Heart left ventricle (tissue), 16 donors: ENCODE measurements at regions not wholly inside any gene's neighbourhood (a gene's known extent, or its start where the extent isn't known, plus 50 kb on each side); places are given as distances from the start of the nearest gene placed in this dataset.
"Not testable (repeated sequence)": the region's sequence is repeated elsewhere in the genome, so short reads cannot be mapped to it uniquely, and the experiment has no call there.

Experiments used
- ATAC-seq, 4 donors: fragments of 200-7000 bp; cut with Tn5 transposase; one replicate each; pipeline ENCODE4 v1.9.1; 2020 to 2022; ENCODE audit warnings: moderate library complexity in 4 of 4, mild to moderate bottlenecking in 3 of 4, moderate number of reproducible peaks in 1 of 4
- DNase-seq, 5 donors: peaks; one replicate each; pipeline ENCODE4 v3.0.0-alpha.2; 2020
- H3K27ac ChIP-seq, 12 donors: fragments of 200-600 bp; sonication (generic) in 4 of 12; one replicate each; pipeline versions ENCODE4 v1.5.0 to v1.8.0; 2016 to 2022; ENCODE audit warnings: mild to moderate bottlenecking in 2 of 12
- H3K27me3 ChIP-seq, 9 donors: fragments of 200-600 bp; sonication (generic) in 2 of 9; one replicate each; pipeline versions ENCODE4 v1.5.1 to v1.8.0; 2016 to 2022; ENCODE audit warnings: mild to moderate bottlenecking in 3 of 9
- H3K36me3 ChIP-seq, 9 donors: fragments of 200-600 bp; sonication (generic) in 2 of 9; one replicate each; pipeline versions ENCODE4 v1.5.0 to v1.8.0; 2018 to 2022; ENCODE audit warnings: mild to moderate bottlenecking in 2 of 9
- H3K4me1 ChIP-seq, 12 donors: fragments of 200-600 bp; sonication (generic) in 4 of 12; one replicate each; pipeline versions ENCODE4 v1.5.0 to v1.8.0; 2016 to 2022; ENCODE audit warnings: mild to moderate bottlenecking in 3 of 12
- H3K4me3 ChIP-seq, 12 donors: fragments of 200-600 bp; sonication (generic) in 4 of 12; one replicate each; pipeline versions ENCODE4 v1.5.0 to v1.8.0; 2017 to 2022; ENCODE audit warnings: mild to moderate bottlenecking in 9 of 12, moderate library complexity in 4 of 12
- H3K9me3 ChIP-seq, 12 donors: fragments of 200-600 bp; sonication (generic) in 4 of 12; one replicate each; pipeline versions ENCODE4 v1.5.0 to v1.8.0; 2016 to 2022; ENCODE audit warnings: mild to moderate bottlenecking in 1 of 12
- CTCF ChIP-seq, 12 donors: fragments of 200-600 bp; sonication (generic) in 4 of 12; IDR thresholded peaks; one replicate each; pipeline versions ENCODE4 v1.5.0 to v1.8.0; 2018 to 2022; ENCODE audit warnings: antibody characterized with exemption in 12 of 12, mild to moderate bottlenecking in 5 of 12
- POLR2A ChIP-seq, 2 donors: fragments of 450-650 bp; IDR thresholded peaks; one replicate each; pipeline ENCODE4 v1.6.1; 2017; ENCODE audit warnings: antibody characterized with exemption in 2 of 2, mild to moderate bottlenecking in 2 of 2, moderate library complexity in 2 of 2
- WGBS, 4 donors: extraction: QIAGEN DNeasy Blood & Tissue Kit in 2 of 4; methylation state at CpG; one replicate each; pipeline versions ENCODE4 v1.1.5 to v1.1.7; 2013 to 2018; 5-methylcytosine and 5-hydroxymethylcytosine counted together
- intact Hi-C, 10 donors: fragments of 100-400 bp; cut with DNase I; formaldehyde crosslinking; loops; one replicate each; pipeline versions ENCODE4 v1.11.1 to v1.14.2; 2022
- donor health status: ischemic (EF 13 %, LVEDD 7.1; RV severe dilation, severe dysfunction).
- donor health status: healthy with polysubstance abuse.
- donor health status: DM: no; HTN: yes; CAD: no.
- donor health status: DM: no; HTN: no; CAD: no.
- donor health status: ischemic (EF 25% LVEDD 6.9; RV normal size, moderate dysfunction).
- donor health status: ischemic (EF 25% LVEDD 5.7; RV mildly dilated, moderate dysfunction).
- donor health status: healthy.
- donor health status: DM: yes; HTN: yes; CAD: no.
- donor health status: ischemic (EF 35%, LVEDD 5.7; RV mildly dilated, moderate dysfunction).
- donor health status: nonischemic (EF 11% LVEDD 7.7; RV severe dilation, severe dysfunction).
- donor health status: DM: yes; HTN: yes; CAD: no.
- donor health status: PGD.
- donor health status: ischemic (EF 29% LVEDD 5.4; RV normal size, mild dysfunction).
- donor health status: nonischemic (EF 23%, LVEDD 6.1; RV moderate dilation, normal function).

DNA sequence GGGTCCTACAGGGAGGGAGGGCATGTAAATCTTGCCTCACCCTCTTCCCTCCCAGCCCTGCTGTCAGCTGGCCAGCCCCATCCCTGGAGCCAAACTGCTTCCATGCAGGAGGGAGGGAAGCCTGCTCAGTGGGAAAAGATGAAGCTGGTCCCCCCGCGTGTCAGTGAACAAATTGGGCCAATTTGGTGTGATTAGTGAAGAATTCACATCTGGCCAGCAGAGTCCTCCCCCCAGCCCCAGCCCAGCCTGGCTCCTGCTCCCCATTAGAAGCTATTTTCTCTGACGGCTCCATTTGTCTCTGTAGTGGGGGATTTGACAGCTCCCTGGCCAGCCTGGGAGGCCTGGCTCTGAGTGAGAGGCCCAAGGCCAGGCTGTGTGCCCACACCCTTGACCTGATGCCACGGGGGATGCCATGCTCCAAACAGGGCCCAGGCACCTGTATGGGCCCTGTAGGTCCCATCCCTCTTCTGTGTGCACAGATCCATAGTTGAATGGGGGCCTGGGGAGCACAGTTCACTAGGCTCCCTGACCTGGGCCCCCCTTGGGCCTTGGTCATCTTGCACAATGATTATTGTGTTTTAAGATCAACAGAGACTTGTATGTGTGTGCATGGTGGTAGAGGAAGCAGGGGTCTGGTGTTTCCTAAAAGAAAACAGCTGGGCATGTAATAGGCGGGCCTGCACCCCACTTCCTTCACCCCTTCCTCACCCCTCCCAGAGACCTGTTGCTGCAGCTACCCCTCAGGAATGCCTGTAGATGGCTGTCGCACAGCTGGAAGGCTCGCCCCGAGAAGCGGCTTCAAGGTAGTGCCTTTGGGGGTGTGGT, 50.7 kb upstream of the TAC4 start:
- DNase-seq (no peak), ATAC-seq (no peak)
- 76 to 85% (median 77%) methylated on average over 9 of the region's 9 CpGs for WGBS, 4 donors
- Histone ChIP-seq H3K27ac (no peak overlapping the region), H3K27me3 (peaks cover 10 to 55% (median 18%) of the 10 kb centered on the region in 9 donors), H3K9me3 (no peaks in the 10 kb centered on the region), H3K4me1 (peaks cover 0 to 6% (median 0%) of the 10 kb centered on the region in 12 donors), H3K4me3 (no peak overlapping the region), H3K36me3 (no peaks in the 10 kb centered on the region)
- TF ChIP-seq POLR2A (IDR thresholded peaks at IDR 0.05) (no peak), CTCF (IDR thresholded peaks at IDR 0.05) (no peak)
- intact Hi-C loops = no loop called here

DNA sequence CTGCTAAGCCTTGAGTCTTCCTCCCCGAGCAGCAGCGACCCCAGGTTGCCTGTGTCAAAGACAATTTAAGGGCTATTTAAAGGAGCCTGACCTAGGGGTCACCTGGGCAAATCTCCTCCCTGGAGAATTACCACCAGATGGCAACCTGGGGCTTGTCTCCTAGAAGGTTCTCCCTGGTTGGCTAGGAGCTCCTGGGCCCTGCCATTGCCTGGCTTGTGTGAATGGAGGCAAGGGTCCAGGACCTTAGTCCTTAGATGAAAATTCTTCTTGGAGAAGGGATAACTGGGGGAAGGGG, 51.3 kb upstream of the TAC4 start:
- TF ChIP-seq CTCF (IDR thresholded peaks at IDR 0.05) (no peak), POLR2A (IDR thresholded peaks at IDR 0.05) (no peak)
- no peak for DNase-seq
- WGBS, 4 donors = 59 to 100% (median 71%) methylated on average over 2 of the region's 2 CpGs
- H3K9me3 ChIP-seq = no peaks in the 10 kb centered on the region
- ATAC-seq = no peak
- no peak overlapping the region for H3K27ac ChIP-seq
- intact Hi-C loops = no loop called here
- peaks cover 0 to 6% (median 0%) of the 10 kb centered on the region in 12 donors for H3K4me1 ChIP-seq
- peaks cover 13 to 57% (median 23%) of the 10 kb centered on the region in 9 donors for H3K27me3 ChIP-seq
- H3K36me3 ChIP-seq = no peaks in the 10 kb centered on the region
- no peak overlapping the region for H3K4me3 ChIP-seq

GRCh38 chr17:49899588-49899987, 51.7 kb upstream of the TAC4 start:
- Histone ChIP-seq H3K27me3 (peaks cover 15 to 58% (median 27%) of the 10 kb centered on the region in 9 donors), H3K4me1 (peaks cover 0 to 6% (median 0%) of the 10 kb centered on the region in 12 donors), H3K36me3 (no peaks in the 10 kb centered on the region), H3K27ac (no peak overlapping the region), H3K9me3 (no peaks in the 10 kb centered on the region), H3K4me3 (no peak overlapping the region)
- intact Hi-C loops = no loop called here
- ATAC-seq (no peak), DNase-seq (no peak)
- TF ChIP-seq POLR2A (IDR thresholded peaks at IDR 0.05) = no peak
- TF ChIP-seq CTCF (IDR thresholded peaks at IDR 0.05) = no peak
- WGBS, 4 donors = 0 to 78% (median 47%) methylated on average over 1 of the region's 1 CpG

DNA sequence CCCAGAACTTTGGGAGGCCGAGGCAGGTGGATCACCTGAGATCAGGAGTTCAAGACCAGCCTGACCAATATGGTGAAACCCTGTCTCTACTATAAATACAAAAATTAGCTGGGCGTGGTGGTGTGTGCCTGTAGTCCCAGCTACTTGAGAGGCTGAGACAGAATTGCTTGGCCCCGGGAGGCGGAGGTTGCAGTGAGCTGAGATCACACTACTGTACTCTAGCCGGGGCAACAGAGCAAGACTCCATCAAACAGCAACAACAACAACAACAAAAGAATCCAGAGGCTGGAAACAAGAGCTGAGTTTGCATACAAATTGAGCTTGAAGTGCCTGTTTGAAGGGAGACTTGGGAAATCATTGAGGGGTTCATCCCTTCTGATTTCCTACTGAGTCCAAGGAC, 52.9 kb upstream of the TAC4 start:
- ATAC-seq, H3K27ac ChIP-seq, intact Hi-C loops, H3K4me1 ChIP-seq, H3K36me3 ChIP-seq, DNase-seq, H3K9me3 ChIP-seq, H3K4me3 ChIP-seq: not testable (repeated sequence)
- peaks cover 19 to 65% (median 36%) of the 10 kb centered on the region in 9 donors for H3K27me3 ChIP-seq
- 69 to 93% (median 89%) methylated on average over 5 of the region's 5 CpGs for WGBS, 4 donors
